Mammary epithelial cell (primary cell): ENCODE measurements at regions not wholly inside any gene's neighbourhood (a gene's known extent, or its start where the extent isn't known, plus 50 kb on each side); places are given as distances from the start of the nearest gene placed in this dataset.

Experiments used
- CTCF ChIP-seq, 2 donors: IDR thresholded peaks in 1 of 2; conservative IDR thresholded peaks in 1 of 2; 2 replicates each; pipeline ENCODE4 v1.5.1; 2011 to 2012; ENCODE audit warnings: inconsistent platforms in 2 of 2, low read length in 2 of 2, mild to moderate bottlenecking in 2 of 2, control low read depth in 1 of 2, low read depth in 1 of 2; ENCODE audit not compliant: insufficient read depth in 1 of 2; ENCODE audit errors: extremely low read depth in 1 of 2
- EZH2 ChIP-seq: IDR thresholded peaks from 2 replicates; pipeline ENCODE4 v1.6.1; 2012; ENCODE audit warnings: low read length, inconsistent platforms, borderline replicate concordance

DNA sequence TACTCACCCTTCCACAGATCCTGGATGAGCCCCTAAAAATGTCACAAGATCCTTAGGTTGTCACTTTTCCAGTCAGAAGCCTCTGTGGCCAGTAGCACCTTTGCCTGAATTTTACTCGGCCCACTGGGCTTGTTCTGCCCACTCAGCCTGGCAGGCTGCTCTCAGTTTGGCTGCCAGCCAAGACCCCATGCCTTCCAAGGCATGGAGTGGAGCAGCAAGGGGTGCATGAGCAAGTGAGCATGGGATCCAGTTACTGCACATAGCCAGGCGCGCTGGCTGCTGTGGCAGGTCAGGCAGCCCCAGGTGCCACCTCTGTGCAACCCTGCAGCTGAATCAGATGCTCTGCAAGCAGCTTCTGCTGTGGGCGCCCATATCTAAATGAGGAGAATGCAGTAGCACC is 79.3 kb downstream of the CGGBP1 start:
- TF ChIP-seq CTCF (conservative IDR thresholded peaks at IDR 0.05 in 1 of 2, IDR thresholded peaks at IDR 0.05 in 1 of 2; ENCODE audit: extremely low read depth in 1 of 2, insufficient read depth in 1 of 2, low read depth in 1 of 2, low read length in 2 of 2) (no peak), EZH2 (no peak)
